ENCODE measurements at regions not wholly inside any gene's neighbourhood (a gene's known extent, or its start where the extent isn't known, plus 50 kb on each side); places are given as distances from the start of the nearest gene placed in this dataset.

DNA sequence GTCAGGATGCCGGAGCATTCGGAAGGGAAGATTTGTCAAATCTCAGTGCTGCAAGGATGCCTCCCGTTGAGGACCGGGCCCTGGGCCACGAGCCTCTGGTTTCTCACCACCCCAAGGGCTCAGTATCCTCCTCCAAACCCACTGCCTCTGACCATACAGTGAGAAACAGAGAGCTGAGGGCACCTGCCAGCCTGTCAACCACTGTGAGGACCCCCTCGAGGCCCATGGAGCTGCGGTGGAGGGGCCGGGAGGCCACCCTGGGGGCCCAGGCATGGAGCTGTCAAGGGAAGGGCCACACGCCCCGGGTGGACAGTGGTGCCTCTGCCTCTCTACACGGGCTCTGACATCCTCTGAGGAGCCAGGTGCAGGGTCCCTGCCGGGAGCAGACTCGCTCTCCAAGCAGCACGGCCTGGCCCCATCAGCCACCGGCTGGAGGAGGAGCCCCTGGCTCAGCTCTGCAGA is 248.0 kb upstream of the TCERG1L start:
- H3K4me3 ChIP-seq (ENCODE audit: low read depth, low read length) = no peak overlapping the region
- no peaks in the 10 kb centered on the region for H3K36me3 ChIP-seq (ENCODE audit: control insufficient read depth, insufficient read depth, low read length)
- no peak for DNase-seq (ENCODE audit: low read depth)
- TF ChIP-seq, protein P1, sequence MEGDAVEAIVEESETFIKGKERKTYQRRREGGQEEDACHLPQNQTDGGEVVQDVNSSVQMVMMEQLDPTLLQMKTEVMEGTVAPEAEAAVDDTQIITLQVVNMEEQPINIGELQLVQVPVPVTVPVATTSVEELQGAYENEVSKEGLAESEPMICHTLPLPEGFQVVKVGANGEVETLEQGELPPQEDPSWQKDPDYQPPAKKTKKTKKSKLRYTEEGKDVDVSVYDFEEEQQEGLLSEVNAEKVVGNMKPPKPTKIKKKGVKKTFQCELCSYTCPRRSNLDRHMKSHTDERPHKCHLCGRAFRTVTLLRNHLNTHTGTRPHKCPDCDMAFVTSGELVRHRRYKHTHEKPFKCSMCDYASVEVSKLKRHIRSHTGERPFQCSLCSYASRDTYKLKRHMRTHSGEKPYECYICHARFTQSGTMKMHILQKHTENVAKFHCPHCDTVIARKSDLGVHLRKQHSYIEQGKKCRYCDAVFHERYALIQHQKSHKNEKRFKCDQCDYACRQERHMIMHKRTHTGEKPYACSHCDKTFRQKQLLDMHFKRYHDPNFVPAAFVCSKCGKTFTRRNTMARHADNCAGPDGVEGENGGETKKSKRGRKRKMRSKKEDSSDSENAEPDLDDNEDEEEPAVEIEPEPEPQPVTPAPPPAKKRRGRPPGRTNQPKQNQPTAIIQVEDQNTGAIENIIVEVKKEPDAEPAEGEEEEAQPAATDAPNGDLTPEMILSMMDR (IDR thresholded peaks at IDR 0.05; ENCODE audit: insufficient read depth, low read length, poor library complexity, severe bottlenecking) = no peak
- H3K27me3 ChIP-seq (ENCODE audit: control insufficient read depth, insufficient read depth, low read length) = no peaks in the 10 kb centered on the region

DNA sequence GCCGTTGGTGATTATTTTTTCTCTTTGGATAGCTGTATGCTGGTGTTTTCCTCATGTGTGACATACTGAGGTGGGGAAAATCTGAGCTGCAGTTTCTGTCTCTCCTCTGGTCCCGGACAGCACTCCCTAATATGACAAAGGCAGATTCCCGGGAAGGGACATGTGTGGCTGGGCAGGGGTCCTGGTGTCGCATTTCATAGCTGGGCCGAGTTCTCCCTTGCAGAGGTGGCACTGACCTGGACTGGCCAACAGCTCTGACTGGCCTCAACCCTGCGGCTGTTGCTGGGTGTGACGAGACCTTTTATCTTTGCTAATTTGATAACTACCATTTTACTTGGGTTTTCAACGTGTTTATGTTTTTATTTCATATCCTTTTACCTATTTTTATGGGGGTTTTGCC is 248.6 kb upstream of the TCERG1L start:
- Histone ChIP-seq H3K36me3 (ENCODE audit: control insufficient read depth, insufficient read depth, low read length) (no peaks in the 10 kb centered on the region), H3K4me3 (ENCODE audit: low read depth, low read length) (no peak overlapping the region), H3K27me3 (ENCODE audit: control insufficient read depth, insufficient read depth, low read length) (no peaks in the 10 kb centered on the region)
- DNase-seq (ENCODE audit: low read depth) = no peak
- TF ChIP-seq, protein P1 (IDR thresholded peaks at IDR 0.05; ENCODE audit: insufficient read depth, low read length, poor library complexity, severe bottlenecking) = no peak

DNA sequence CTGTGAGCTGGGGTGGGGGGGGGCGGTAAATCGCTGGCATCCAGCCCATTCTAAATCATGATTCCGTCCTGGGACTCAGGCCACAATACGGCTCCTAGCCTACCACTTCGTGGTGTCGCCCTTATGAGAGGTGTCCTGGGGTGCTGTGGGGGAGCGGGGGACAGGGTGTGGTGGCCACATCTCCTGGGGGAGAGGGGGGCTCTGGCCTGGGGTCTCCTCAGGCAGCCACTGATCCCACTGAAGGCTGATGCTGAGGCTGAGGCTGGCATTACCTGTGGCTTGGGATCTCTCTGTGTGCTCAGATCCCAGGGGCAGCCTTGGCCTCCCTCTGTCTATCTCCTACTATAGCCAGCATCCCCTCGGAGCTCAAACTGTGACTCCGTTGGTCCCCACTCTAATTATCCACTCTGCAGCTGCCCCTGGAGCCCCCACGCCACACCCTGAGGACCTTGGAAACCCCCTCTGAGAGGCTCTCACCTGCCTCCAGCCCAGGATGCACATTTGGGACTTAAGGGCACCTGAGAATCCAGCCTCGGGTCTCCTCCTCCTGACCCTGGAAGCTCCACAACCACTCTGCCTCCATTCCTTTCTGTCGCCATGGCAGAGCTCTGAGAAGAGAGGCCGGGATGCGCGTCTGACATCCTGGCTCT is 249.3 kb upstream of the TCERG1L start:
- TF ChIP-seq, protein P1 (IDR thresholded peaks at IDR 0.05; ENCODE audit: insufficient read depth, low read length, poor library complexity, severe bottlenecking) = no peak
- Histone ChIP-seq H3K27me3 (ENCODE audit: control insufficient read depth, insufficient read depth, low read length) (no peaks in the 10 kb centered on the region), H3K4me3 (ENCODE audit: low read depth, low read length) (no peak overlapping the region), H3K36me3 (ENCODE audit: control insufficient read depth, insufficient read depth, low read length) (no peaks in the 10 kb centered on the region)
- DNase-seq (ENCODE audit: low read depth) = no peak

DNA sequence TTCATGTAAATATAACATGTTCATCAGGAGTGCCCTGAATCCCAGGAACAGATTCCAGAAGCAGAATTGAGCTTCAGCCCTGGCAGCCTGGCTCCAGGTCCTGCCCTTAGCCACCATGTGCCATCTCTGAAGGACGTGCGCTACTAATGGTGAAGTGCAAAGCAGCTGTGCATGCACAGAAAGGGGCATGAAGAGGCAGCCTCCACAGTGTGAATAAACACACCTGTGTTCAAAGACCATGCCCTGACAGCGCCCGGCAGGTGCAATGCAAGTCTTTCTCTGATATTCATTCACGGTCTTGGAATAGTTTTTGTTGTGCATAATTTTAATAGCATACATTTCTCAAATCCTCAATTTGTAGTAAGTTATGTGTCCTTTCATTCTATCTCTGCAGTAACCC is 250.4 kb upstream of the TCERG1L start:
- TF ChIP-seq, protein P1 (IDR thresholded peaks at IDR 0.05; ENCODE audit: insufficient read depth, low read length, poor library complexity, severe bottlenecking) = no peak
- Histone ChIP-seq H3K36me3 (ENCODE audit: control insufficient read depth, insufficient read depth, low read length) (no peaks in the 10 kb centered on the region), H3K27me3 (ENCODE audit: control insufficient read depth, insufficient read depth, low read length) (no peaks in the 10 kb centered on the region), H3K4me3 (ENCODE audit: low read depth, low read length) (no peak overlapping the region)
- no peak for DNase-seq (ENCODE audit: low read depth)

DNA sequence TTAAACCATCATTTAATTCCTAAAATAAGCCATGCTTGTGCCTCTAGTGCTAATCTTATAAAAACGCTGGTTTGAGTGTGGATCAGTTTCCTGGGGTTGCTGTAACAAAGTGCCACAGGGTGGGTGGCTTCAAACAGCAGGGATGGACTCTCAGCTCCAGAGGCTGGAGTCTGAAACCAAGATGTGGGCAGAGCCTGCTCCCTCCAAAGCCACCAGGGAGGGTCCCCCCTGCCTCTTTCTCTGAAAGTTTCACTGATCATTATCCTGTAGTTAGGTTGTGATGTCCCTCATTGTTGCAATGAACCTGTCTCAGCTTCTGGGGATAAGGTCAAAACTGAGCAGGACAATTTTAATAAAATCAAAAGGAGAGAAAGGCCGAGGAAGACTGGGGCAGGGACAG is 251.9 kb upstream of the TCERG1L start:
- TF ChIP-seq, protein P1 (IDR thresholded peaks at IDR 0.05; ENCODE audit: insufficient read depth, low read length, poor library complexity, severe bottlenecking) = no peak
- no peaks in the 10 kb centered on the region for H3K36me3 ChIP-seq (ENCODE audit: control insufficient read depth, insufficient read depth, low read length)
- DNase-seq (ENCODE audit: low read depth) = no peak
- H3K4me3 ChIP-seq (ENCODE audit: low read depth, low read length) = no peak overlapping the region
- no peaks in the 10 kb centered on the region for H3K27me3 ChIP-seq (ENCODE audit: control insufficient read depth, insufficient read depth, low read length)

Data from kidney epithelial cell (primary cell).